Brain microvascular endothelial cell (primary cell): ENCODE measurements at regions not wholly inside any gene's neighbourhood (a gene's known extent, or its start where the extent isn't known, plus 50 kb on each side); places are given as distances from the start of the nearest gene placed in this dataset.

Experiments used
- DNase-seq: peaks from one replicate; pipeline ENCODE4 v3.0.0-alpha.2; 2020
- H3K27ac ChIP-seq: fragments of 250-450 bp; sonication (Bioruptor Pico); 2 replicates; pipeline ENCODE4 v1.5.1; 2020; ENCODE audit warnings: mild to moderate bottlenecking, moderate library complexity
- H3K27me3 ChIP-seq: fragments of 250-450 bp; sonication (Bioruptor Pico); replicated peaks from 2 replicates; pipeline ENCODE4 v1.5.1; 2020; ENCODE audit warnings: mild to moderate bottlenecking
- H3K36me3 ChIP-seq: fragments of 250-450 bp; sonication (Bioruptor Pico); replicated peaks from 2 replicates; pipeline ENCODE4 v1.5.1; 2020; ENCODE audit warnings: mild to moderate bottlenecking
- H3K4me3 ChIP-seq: 2 replicates; pipeline ENCODE4 v1.5.1; 2011; ENCODE audit warnings: low read depth, mild to moderate bottlenecking, control low read depth, low read length, moderate library complexity
- in situ Hi-C: cut with HindIII; loops from 2 replicates; pipeline ENCODE4 v1.10.0; 2017; ENCODE audit warnings: low sequenced_read_pairs, low pct_ligation_motif_present
- TF ChIP-seq, protein P1 (sequence below): IDR thresholded peaks from 2 replicates; pipeline ENCODE4 v1.5.1; 2011; ENCODE audit warnings: low read depth, mild to moderate bottlenecking, moderate library complexity, low read length, control low read depth, inconsistent platforms; ENCODE audit errors: missing control alignments

DNA sequence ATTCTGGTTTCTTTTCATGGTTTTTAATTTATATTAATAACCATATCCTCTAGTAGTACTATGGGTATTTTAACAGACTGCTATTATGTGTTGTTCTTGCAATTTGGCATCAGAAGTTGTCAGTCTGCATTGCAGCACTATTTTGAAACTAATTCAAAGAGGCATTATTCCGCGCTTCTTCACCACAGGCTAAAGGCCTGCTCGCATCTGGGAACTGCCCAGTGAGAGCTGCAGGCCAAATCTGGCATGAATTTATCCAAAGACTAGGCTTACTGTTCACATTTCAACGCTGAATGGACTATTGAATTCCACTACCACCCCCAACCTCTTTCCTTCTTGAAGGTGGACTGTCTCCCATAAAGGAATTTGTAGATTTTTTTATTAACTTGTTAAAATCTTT, 310.4 kb upstream of the NR2F2 start:
- in situ Hi-C loops: no loop called here
- no peaks in the 10 kb centered on the region for H3K36me3 ChIP-seq
- DNase-seq: no peak
- TF ChIP-seq, protein P1, sequence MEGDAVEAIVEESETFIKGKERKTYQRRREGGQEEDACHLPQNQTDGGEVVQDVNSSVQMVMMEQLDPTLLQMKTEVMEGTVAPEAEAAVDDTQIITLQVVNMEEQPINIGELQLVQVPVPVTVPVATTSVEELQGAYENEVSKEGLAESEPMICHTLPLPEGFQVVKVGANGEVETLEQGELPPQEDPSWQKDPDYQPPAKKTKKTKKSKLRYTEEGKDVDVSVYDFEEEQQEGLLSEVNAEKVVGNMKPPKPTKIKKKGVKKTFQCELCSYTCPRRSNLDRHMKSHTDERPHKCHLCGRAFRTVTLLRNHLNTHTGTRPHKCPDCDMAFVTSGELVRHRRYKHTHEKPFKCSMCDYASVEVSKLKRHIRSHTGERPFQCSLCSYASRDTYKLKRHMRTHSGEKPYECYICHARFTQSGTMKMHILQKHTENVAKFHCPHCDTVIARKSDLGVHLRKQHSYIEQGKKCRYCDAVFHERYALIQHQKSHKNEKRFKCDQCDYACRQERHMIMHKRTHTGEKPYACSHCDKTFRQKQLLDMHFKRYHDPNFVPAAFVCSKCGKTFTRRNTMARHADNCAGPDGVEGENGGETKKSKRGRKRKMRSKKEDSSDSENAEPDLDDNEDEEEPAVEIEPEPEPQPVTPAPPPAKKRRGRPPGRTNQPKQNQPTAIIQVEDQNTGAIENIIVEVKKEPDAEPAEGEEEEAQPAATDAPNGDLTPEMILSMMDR: no peak
- no peaks in the 10 kb centered on the region for H3K27me3 ChIP-seq
- H3K27ac ChIP-seq: no peak overlapping the region
- no peak overlapping the region for H3K4me3 ChIP-seq

DNA sequence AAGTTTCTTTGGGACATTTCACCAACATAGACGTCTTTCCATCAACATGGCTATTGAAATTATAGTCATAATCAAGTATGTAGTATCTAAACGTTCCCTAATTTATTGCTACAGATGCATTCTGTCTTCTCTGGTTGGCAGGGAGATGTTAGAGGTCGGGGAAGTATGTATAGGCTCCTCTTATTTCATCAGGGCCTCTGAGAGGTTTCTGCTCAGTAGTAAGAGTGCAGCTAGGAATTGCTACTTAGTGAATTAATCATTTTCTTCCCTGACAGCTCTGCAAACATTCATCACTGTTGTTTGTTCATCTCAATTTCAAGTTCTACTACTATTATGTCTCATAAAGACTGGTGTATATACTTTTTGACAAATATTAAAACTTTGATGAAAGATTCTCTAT, 309.7 kb upstream of the NR2F2 start:
- in situ Hi-C loops: no loop called here
- no peak overlapping the region for H3K27ac ChIP-seq
- H3K4me3 ChIP-seq: no peak overlapping the region
- H3K27me3 ChIP-seq: no peaks in the 10 kb centered on the region
- no peak for DNase-seq
- H3K36me3 ChIP-seq: no peaks in the 10 kb centered on the region
- TF ChIP-seq, protein P1: no peak

DNA sequence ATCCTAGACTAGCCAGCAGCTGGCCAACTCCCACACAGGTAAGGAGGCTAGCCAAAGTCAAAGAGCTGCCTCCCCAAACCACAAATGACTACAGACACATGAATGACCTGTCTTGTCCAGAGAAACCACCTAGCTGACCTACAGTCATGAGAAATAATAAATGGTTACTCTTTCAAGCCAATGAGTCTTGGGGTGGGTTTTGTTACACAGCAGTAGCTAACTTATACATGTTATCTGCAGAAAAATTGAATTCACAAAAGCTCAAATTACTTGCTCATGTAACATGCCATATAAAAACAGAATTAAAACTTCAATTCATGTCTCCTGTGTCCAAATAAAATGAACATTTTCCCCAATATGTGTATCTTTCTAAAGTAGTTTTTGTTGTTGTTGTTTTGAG, 307.4 kb upstream of the NR2F2 start:
- DNase-seq: no peak
- TF ChIP-seq, protein P1: no peak
- H3K27ac ChIP-seq: no peak overlapping the region
- H3K36me3 ChIP-seq: no peaks in the 10 kb centered on the region
- in situ Hi-C loops: no loop called here
- H3K4me3 ChIP-seq: no peak overlapping the region
- H3K27me3 ChIP-seq: no peaks in the 10 kb centered on the region

DNA sequence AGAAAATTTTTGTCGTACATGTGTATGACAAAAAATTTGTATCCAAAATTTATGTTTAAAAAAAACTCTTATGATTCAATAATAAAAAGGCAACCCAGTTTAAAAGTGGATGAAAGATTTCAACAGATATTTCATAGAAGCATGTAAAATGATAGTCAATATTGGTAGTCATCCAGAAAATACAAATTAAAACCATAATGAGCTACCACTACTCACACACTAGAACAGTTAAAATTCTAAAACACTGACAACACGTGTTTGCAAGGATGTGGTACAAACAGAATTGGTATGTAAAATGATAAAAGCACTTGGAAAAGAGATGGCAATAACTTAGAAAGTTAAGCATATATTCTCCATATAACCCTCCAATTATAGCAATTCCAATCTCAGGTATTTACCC, 303.0 kb upstream of the NR2F2 start:
- H3K4me3 ChIP-seq: no peak overlapping the region
- DNase-seq: no peak
- no peak overlapping the region for H3K27ac ChIP-seq
- H3K27me3 ChIP-seq: no peaks in the 10 kb centered on the region
- in situ Hi-C loops: loop anchor here (25.0 kb wide), 1 partner anchor 740 kb away; no protein-coding TSS in a partner anchor
- H3K36me3 ChIP-seq: no peaks in the 10 kb centered on the region
- TF ChIP-seq, protein P1: no peak

DNA sequence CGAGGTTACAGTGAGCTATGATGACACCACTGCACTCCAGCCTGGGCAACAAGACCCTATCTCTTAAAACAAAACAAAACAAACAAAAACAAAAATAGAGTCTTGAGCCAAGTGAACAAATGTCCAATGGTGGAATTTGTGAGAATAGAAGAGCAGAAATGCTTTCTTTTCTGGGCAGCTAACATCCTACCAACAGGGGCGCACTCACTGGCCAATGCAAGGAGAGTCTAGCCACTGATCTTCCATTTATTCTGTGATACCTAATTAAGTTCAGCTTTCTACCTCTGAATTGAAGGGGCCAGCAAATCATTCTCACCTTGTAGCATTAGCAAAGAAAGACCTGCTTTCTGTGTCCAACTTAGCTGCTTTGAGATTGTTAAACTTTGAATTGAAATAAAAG, 301.9 kb upstream of the NR2F2 start:
- TF ChIP-seq, protein P1: no peak
- in situ Hi-C loops: loop anchor here (25.0 kb wide), 1 partner anchor 741 kb away; no protein-coding TSS in a partner anchor
- Histone ChIP-seq H3K4me3 (no peak overlapping the region), H3K36me3 (no peaks in the 10 kb centered on the region), H3K27me3 (no peaks in the 10 kb centered on the region), H3K27ac (no peak overlapping the region)
- no peak for DNase-seq

DNA sequence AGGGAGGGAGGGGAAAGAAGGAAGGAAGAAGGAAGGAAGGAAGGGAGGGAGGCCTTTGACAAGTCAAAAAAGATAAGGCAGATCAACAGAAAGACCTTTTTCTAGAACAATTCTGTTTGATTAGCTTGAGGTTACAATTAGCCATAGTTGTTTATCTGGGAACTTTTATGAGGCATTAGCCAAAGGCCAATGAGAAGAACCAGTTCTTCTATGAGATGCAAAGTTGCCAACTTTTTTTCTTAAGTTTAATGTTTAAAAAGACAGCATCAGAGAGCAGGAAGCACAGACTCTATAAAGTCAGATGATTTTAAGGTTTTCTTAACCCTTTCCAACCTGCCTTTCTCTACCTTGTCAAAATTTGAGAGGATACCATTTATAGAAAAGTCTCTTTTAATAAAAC, 301.3 kb upstream of the NR2F2 start:
- Histone ChIP-seq H3K4me3 (no peak overlapping the region), H3K27me3 (no peaks in the 10 kb centered on the region), H3K27ac (no peak overlapping the region), H3K36me3 (no peaks in the 10 kb centered on the region)
- in situ Hi-C loops: loop anchor here (25.0 kb wide), 1 partner anchor 742 kb away; no protein-coding TSS in a partner anchor
- DNase-seq: no peak
- TF ChIP-seq, protein P1: no peak
